Pancreas (tissue), 10 donors: ENCODE measurements at regions not wholly inside any gene's neighbourhood (a gene's known extent, or its start where the extent isn't known, plus 50 kb on each side); places are given as distances from the start of the nearest gene placed in this dataset.
A peak's percentile ranks its signal among the peaks of the same experiment; 100 is the strongest.

ENCODE experiments used
- ATAC-seq, 4 donors: fragments of 200-7000 bp; cut with Tn5 transposase; one replicate each; pipeline versions ENCODE4 v1.8.0 to v1.9.1; 2020; ENCODE audit warnings: mild to moderate bottlenecking in 4 of 4, moderate library complexity in 4 of 4
- DNase-seq, 6 donors: peaks; one replicate each; pipeline ENCODE4 v3.0.0-alpha.2; 2020
- FAIRE-seq: peaks from 2 replicates; lab custom pipeline; 2012; peaks lifted over from hg19 to GRCh38; lab: Jason Lieb, UNC
- H3K27ac ChIP-seq, 4 donors: fragments of 200-600 bp; sonication (generic); 1 replicate in 3 of 4; 2 replicates in 1 of 4; pipeline versions ENCODE4 v1.5.0 to v1.8.0; 2020
- H3K27me3 ChIP-seq, 4 donors: fragments of 200-600 bp; one replicate each; pipeline ENCODE4 v1.8.0; 2021
- H3K36me3 ChIP-seq, 3 donors: fragments of 200-600 bp; sonication (generic) in 1 of 3; one replicate each; pipeline versions ENCODE4 v1.5.0 to v1.8.0; 2020 to 2021
- H3K4me1 ChIP-seq, 3 donors: fragments of 200-600 bp; one replicate each; pipeline ENCODE4 v1.8.0; 2021
- H3K4me3 ChIP-seq, 4 donors: fragments of 200-600 bp; sonication (generic) in 2 of 4; one replicate each; pipeline versions ENCODE4 v1.5.0 to v1.8.0; 2020 to 2021
- H3K9me3 ChIP-seq, 4 donors: fragments of 200-600 bp; one replicate each; pipeline ENCODE4 v1.8.0; 2021
- WGBS, 2 donors: extraction: QIAGEN DNeasy Blood & Tissue Kit; methylation state at CpG; one replicate each; pipeline ENCODE4 v1.1.7; 2013; 5-methylcytosine and 5-hydroxymethylcytosine counted together
- intact Hi-C, 3 donors: fragments of 100-400 bp; cut with DNase I; formaldehyde crosslinking; loops; one replicate each; pipeline versions ENCODE4 v1.11.1 to v1.14.2; 2022
- TF ChIP-seq, protein P1 (sequence below), 4 donors: fragments of 200-600 bp; sonication (generic) in 3 of 4; IDR thresholded peaks; one replicate each; pipeline versions ENCODE4 v1.5.0 to v1.8.0; 2021; ENCODE audit warnings: antibody characterized with exemption in 4 of 4
- donor health status: healthy with polysubstance abuse.
- donor health status: DM: no; HTN: no; CAD: no; lungs with moderate emphysema.
- donor health status: DM: no; HTN: no; CAD: no.
- donor health status: control.
- donor health status: control.
- donor health status: Bipolar disorder and iron deficiency.
- donor health status: DM: yes; HTN: yes; CAD: no.
- donor health status: DM: no; HTN: no; CAD: no.
- donor health status: DM: no; HTN: no; CAD: no.
- donor health status: DM: yes; HTN: yes; CAD: no.

DNA sequence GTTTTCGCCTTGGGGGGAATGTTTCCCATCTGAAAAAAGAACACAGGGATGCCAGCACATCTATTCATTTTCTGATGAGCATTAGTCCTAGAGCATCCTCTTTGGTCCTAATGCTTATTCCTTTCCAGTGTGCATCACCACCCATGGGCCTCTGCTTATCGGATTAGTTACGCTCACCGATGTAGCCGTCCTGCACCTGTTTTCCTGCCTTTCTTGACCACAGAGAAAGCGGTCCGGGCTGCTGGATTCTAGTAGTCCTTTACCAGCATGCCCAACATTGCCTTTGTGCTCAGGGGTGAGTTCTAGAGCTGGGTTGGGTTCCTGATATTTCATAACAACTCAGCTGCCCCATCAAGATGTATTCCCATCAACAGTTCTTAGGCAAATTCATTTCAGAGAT, 2084.5 kb upstream of the C9orf72 start:
- TF ChIP-seq, protein P1, sequence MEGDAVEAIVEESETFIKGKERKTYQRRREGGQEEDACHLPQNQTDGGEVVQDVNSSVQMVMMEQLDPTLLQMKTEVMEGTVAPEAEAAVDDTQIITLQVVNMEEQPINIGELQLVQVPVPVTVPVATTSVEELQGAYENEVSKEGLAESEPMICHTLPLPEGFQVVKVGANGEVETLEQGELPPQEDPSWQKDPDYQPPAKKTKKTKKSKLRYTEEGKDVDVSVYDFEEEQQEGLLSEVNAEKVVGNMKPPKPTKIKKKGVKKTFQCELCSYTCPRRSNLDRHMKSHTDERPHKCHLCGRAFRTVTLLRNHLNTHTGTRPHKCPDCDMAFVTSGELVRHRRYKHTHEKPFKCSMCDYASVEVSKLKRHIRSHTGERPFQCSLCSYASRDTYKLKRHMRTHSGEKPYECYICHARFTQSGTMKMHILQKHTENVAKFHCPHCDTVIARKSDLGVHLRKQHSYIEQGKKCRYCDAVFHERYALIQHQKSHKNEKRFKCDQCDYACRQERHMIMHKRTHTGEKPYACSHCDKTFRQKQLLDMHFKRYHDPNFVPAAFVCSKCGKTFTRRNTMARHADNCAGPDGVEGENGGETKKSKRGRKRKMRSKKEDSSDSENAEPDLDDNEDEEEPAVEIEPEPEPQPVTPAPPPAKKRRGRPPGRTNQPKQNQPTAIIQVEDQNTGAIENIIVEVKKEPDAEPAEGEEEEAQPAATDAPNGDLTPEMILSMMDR (IDR thresholded peaks at IDR 0.05), result no peak
- Histone ChIP-seq H3K36me3 (no peaks in the 10 kb centered on the region), H3K27me3 (no peaks in the 10 kb centered on the region), H3K4me3 (no peak overlapping the region), H3K4me1 (no peaks in the 10 kb centered on the region), H3K9me3 (no peaks in the 10 kb centered on the region), H3K27ac (no peak overlapping the region)
- intact Hi-C loops, result no loop called here
- 96 to 97% methylated on average over 7 of the region's 7 CpGs for WGBS, 2 donors
- ATAC-seq (no peak), DNase-seq (no peak), FAIRE-seq (no peak)

DNA sequence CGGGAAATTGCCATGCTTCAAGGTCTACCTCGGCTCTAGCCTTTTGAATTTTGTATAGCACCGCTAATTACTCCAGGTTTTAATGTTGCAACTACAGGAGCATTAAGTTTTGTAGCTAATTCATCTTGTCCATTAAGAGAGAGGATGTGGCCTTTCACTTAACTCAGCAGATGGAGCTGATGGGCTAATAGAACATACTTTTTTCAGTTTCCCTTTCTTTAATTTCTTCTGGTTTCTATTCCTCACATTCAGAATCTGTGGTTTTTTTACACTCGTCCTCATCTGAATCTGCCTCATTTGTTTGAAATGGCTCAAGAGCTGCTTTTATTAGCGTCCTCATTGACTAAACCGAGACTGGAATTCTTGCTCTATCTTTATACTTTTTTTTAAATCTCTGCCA, 2085.7 kb upstream of the C9orf72 start:
- Histone ChIP-seq H3K4me1 (no peaks in the 10 kb centered on the region), H3K9me3 (no peaks in the 10 kb centered on the region), H3K36me3 (no peaks in the 10 kb centered on the region), H3K27ac (no peak overlapping the region), H3K27me3 (no peaks in the 10 kb centered on the region), H3K4me3 (no peak overlapping the region)
- TF ChIP-seq, protein P1 (IDR thresholded peaks at IDR 0.05), result no peak
- 89 to 90% methylated on average over 6 of the region's 6 CpGs for WGBS, 2 donors
- FAIRE-seq, result no peak
- no peak for ATAC-seq
- DNase-seq, result no peak
- intact Hi-C loops, result no loop called here

DNA sequence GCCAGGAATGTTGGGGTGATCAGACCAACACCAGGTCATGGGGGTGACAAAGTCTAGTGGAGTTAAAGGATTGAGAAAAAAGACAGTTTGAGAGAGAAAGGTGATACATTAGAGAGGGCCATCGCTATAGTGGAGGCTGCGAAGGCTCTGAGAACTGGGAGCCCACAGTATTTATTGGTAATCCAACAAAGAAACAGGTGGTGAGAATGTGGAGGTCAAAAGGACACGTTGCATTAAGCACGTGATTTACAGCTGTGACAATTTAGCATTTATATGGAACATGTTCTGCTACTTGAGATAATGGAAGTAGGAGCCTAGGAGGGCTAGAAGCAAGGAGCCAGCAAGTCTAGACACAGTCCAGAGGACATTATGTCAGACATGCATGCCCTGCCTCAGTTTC, 2086.5 kb upstream of the C9orf72 start:
- no peak for DNase-seq
- intact Hi-C loops, result no loop called here
- Histone ChIP-seq H3K36me3 (no peaks in the 10 kb centered on the region), H3K4me3 (no peak overlapping the region), H3K27me3 (no peaks in the 10 kb centered on the region), H3K4me1 (no peaks in the 10 kb centered on the region), H3K9me3 (no peaks in the 10 kb centered on the region), H3K27ac (no peak overlapping the region)
- TF ChIP-seq, protein P1 (IDR thresholded peaks at IDR 0.05), result no peak
- ATAC-seq, result no peak
- no peak for FAIRE-seq
- WGBS, 2 donors, result 78 to 85% methylated on average over 4 of the region's 4 CpGs

DNA sequence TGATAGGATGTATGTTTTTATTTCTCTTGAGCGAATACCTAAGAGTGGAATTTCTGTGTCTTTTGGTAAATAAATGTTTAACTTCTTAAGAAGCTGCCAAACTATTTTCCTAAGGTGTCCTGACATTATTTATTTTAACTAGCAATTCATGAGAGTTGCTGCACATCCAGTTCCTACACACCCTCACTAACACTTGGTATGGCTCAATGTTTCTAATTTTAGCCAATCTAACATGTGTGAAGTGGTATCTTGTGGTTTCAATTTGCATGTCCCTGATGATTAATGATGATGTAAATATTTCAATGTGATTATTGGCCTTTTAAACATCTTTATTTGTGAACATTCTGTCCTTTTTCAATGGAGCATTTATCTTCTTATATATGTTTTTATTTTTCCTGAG, 2095.5 kb upstream of the C9orf72 start:
- Histone ChIP-seq H3K4me1 (no peaks in the 10 kb centered on the region), H3K27me3 (no peaks in the 10 kb centered on the region), H3K27ac (peak overlapping the region in 1 of 4 donors; percentile 3), H3K36me3 (no peaks in the 10 kb centered on the region), H3K4me3 (no peak overlapping the region), H3K9me3 (no peaks in the 10 kb centered on the region)
- ATAC-seq (peak; percentile 60 to 86 (median 80)), DNase-seq (no peak), FAIRE-seq (no peak)
- intact Hi-C loops, result no loop called here
- TF ChIP-seq, protein P1 (IDR thresholded peaks at IDR 0.05), result no peak
- 25 to 38% methylated on average over 1 of the region's 1 CpG for WGBS, 2 donors

DNA sequence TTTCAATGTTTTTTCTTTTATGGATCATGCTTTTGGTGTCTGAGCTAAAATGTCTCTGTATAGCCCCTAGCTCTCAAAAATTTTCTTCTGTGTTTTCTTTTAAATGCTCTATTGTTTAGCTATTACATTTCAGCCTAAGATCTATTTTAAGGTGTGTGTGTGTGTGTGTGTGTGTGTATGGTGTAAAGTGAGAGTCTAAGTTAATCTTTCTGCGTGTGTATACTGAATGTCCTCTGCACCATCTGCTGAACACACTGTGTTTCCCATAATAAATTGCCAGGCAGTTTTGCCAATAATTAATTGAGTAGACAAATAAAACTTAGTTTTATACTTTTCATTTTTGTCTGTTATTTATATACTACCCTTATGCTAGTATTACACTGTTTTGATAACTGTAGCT, 2096.3 kb upstream of the C9orf72 start:
- Histone ChIP-seq H3K27ac (peak overlapping the region in 1 of 4 donors; percentile 3), H3K27me3 (no peaks in the 10 kb centered on the region), H3K9me3 (no peaks in the 10 kb centered on the region), H3K4me1 (no peaks in the 10 kb centered on the region), H3K4me3 (no peak overlapping the region), H3K36me3 (no peaks in the 10 kb centered on the region)
- FAIRE-seq (no peak), DNase-seq (peak in 3 of 6 donors; percentile 16 to 25 (median 17)), ATAC-seq (peak; percentile 80 to 95 (median 93))
- WGBS, 2 donors, result 16 to 21% methylated on average over 1 of the region's 1 CpG
- TF ChIP-seq, protein P1 (IDR thresholded peaks at IDR 0.05), result no peak
- intact Hi-C loops, result no loop called here
